Vagina (tissue), 2 donors: ENCODE measurements at regions not wholly inside any gene's neighbourhood (a gene's known extent, or its start where the extent isn't known, plus 50 kb on each side); places are given as distances from the start of the nearest gene placed in this dataset.

Experiments used
- CTCF ChIP-seq, 3 experiments: fragments of 450-650 bp in 2 of 3; fragments of 200-600 bp in 1 of 3; sonication (generic) in 1 of 3; IDR thresholded peaks; one replicate each; pipeline ENCODE4 v1.5.1; 2017 to 2019; ENCODE audit warnings: antibody characterized with exemption in 3 of 3, mild to moderate bottlenecking in 2 of 3, moderate library complexity in 2 of 3
- POLR2A ChIP-seq, 2 donors: fragments of 450-650 bp; IDR thresholded peaks; one replicate each; pipeline ENCODE4 v1.6.1; 2017; ENCODE audit warnings: antibody characterized with exemption in 2 of 2, mild to moderate bottlenecking in 2 of 2, moderate library complexity in 2 of 2

- TF ChIP-seq POLR2A (IDR thresholded peaks at IDR 0.05) (no peak), CTCF (IDR thresholded peaks at IDR 0.05) (no peak)
Measured at GRCh38 chr11:82117362-82117761, 616.3 kb downstream of the FAM181B start.
